Loucy (cell line): ENCODE measurements at regions not wholly inside any gene's neighbourhood (a gene's known extent, or its start where the extent isn't known, plus 50 kb on each side); places are given as distances from the start of the nearest gene placed in this dataset.
"Not testable (repeated sequence)": the region's sequence is repeated elsewhere in the genome, so short reads cannot be mapped to it uniquely, and the experiment has no call there.

ENCODE experiments used
- EZH2phosphoT487 ChIP-seq: fragments of 200-600 bp; IDR thresholded peaks from 2 replicates; pipeline ENCODE4 v1.6.1; 2018; ENCODE audit warnings: antibody characterized with exemption, mild to moderate bottlenecking, moderate library complexity, borderline replicate concordance
- TF ChIP-seq, protein P1 (sequence below): fragments of 200-600 bp; sonication (generic); conservative IDR thresholded peaks from 2 replicates; pipeline ENCODE4 v1.5.1; 2014; ENCODE audit warnings: mild to moderate bottlenecking, antibody characterized with exemption, low read length

- TF ChIP-seq, protein P1, sequence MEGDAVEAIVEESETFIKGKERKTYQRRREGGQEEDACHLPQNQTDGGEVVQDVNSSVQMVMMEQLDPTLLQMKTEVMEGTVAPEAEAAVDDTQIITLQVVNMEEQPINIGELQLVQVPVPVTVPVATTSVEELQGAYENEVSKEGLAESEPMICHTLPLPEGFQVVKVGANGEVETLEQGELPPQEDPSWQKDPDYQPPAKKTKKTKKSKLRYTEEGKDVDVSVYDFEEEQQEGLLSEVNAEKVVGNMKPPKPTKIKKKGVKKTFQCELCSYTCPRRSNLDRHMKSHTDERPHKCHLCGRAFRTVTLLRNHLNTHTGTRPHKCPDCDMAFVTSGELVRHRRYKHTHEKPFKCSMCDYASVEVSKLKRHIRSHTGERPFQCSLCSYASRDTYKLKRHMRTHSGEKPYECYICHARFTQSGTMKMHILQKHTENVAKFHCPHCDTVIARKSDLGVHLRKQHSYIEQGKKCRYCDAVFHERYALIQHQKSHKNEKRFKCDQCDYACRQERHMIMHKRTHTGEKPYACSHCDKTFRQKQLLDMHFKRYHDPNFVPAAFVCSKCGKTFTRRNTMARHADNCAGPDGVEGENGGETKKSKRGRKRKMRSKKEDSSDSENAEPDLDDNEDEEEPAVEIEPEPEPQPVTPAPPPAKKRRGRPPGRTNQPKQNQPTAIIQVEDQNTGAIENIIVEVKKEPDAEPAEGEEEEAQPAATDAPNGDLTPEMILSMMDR = not testable (repeated sequence)
- TF ChIP-seq EZH2phosphoT487 = not testable (repeated sequence)
Observed at GRCh38 chr5:152479866-152480265, 74.8 kb upstream of the NMUR2 start.
